HEK293T (cell line): ENCODE measurements at regions not wholly inside any gene's neighbourhood (a gene's known extent, or its start where the extent isn't known, plus 50 kb on each side); places are given as distances from the start of the nearest gene placed in this dataset.

Source experiments
- CTCF ChIA-PET: fragments of 350-600 bp; formaldehyde crosslinking; extraction: SDS; loops from one replicate; lab custom pipeline; 2021; ENCODE audit warnings: antibody characterized with exemption, inconsistent platforms; lab: Yijun Ruan, JAX
- POLR2A ChIA-PET: fragments of 350-600 bp; formaldehyde crosslinking; extraction: SDS; loops from one replicate; lab custom pipeline; 2020; ENCODE audit warnings: antibody characterized with exemption, inconsistent platforms; lab: Yijun Ruan, JAX
- DNase-seq: peaks from one replicate; pipeline ENCODE4 v3.0.0; 2012; ENCODE audit warnings: mixed read lengths; ENCODE audit errors: extremely low spot score
- ARNT ChIP-seq: fragments of 450-650 bp; IDR thresholded peaks from 2 replicates; pipeline ENCODE4 v1.6.1; 2017; ENCODE audit warnings: mild to moderate bottlenecking
- BHLHE40 ChIP-seq: fragments of 450-650 bp; IDR thresholded peaks from 2 replicates; pipeline ENCODE4 v1.6.1; 2016; ENCODE audit warnings: mild to moderate bottlenecking, moderate library complexity, borderline replicate concordance
- CTBP1 ChIP-seq: fragments of 450-650 bp; IDR thresholded peaks from 2 replicates; pipeline ENCODE4 v1.6.1; 2016; ENCODE audit warnings: borderline replicate concordance
- ELF4 ChIP-seq: fragments of 450-650 bp; IDR thresholded peaks from 2 replicates; pipeline ENCODE4 v1.6.1; 2017; ENCODE audit warnings: antibody characterized with exemption
- FOXA1 ChIP-seq: fragments of 450-650 bp; IDR thresholded peaks from 2 replicates; pipeline ENCODE4 v1.6.1; 2016; ENCODE audit warnings: mild to moderate bottlenecking
- FOXK2 ChIP-seq: fragments of 450-650 bp; IDR thresholded peaks from 2 replicates; pipeline ENCODE4 v1.6.1; 2016; ENCODE audit warnings: mild to moderate bottlenecking
- FOXM1 ChIP-seq: fragments of 450-650 bp; IDR thresholded peaks from 2 replicates; pipeline ENCODE4 v1.6.1; 2017; ENCODE audit warnings: mild to moderate bottlenecking, borderline replicate concordance
- HDGF ChIP-seq: fragments of 450-650 bp; IDR thresholded peaks from 2 replicates; pipeline ENCODE4 v1.6.1; 2017; ENCODE audit warnings: antibody characterized with exemption, borderline replicate concordance
- L3MBTL2 ChIP-seq: fragments of 450-650 bp; conservative IDR thresholded peaks from 2 replicates; pipeline ENCODE4 v1.6.1; 2016; ENCODE audit warnings: mild to moderate bottlenecking
- LEF1 ChIP-seq: fragments of 450-650 bp; IDR thresholded peaks from 2 replicates; pipeline ENCODE4 v1.6.1; 2017; ENCODE audit warnings: mild to moderate bottlenecking, borderline replicate concordance
- NFRKB ChIP-seq: fragments of 450-650 bp; IDR thresholded peaks from 2 replicates; pipeline ENCODE4 v1.6.1; 2016; ENCODE audit warnings: mild to moderate bottlenecking, moderate library complexity
- SP1 ChIP-seq: fragments of 450-650 bp; IDR thresholded peaks from 2 replicates; pipeline ENCODE4 v1.6.1; 2017
- SUZ12 ChIP-seq: fragments of 450-650 bp; IDR thresholded peaks from 2 replicates; pipeline ENCODE4 v1.6.1; 2016; ENCODE audit warnings: mild to moderate bottlenecking
- TARDBP ChIP-seq: fragments of 450-650 bp; IDR thresholded peaks from 2 replicates; pipeline ENCODE4 v1.6.1; 2016
- ZNF384 ChIP-seq: fragments of 450-650 bp; IDR thresholded peaks from 2 replicates; pipeline ENCODE4 v1.6.1; 2016
- TF ChIP-seq, protein P1 (sequence below): fragments of 450-650 bp; IDR thresholded peaks from 2 replicates; pipeline ENCODE4 v1.6.1; 2016

GRCh38 chr21:41585199-41585994 lies 77.4 kb upstream of the TMPRSS2 start:
- ChIA-PET POLR2A (no interaction called here), CTCF (no interaction called here)
- TF ChIP-seq ZNF384, result no peak
- no peak for TF ChIP-seq SP1
- no peak for TF ChIP-seq CTBP1
- no peak for TF ChIP-seq NFRKB
- no peak for TF ChIP-seq ELF4
- no peak for TF ChIP-seq ARNT
- TF ChIP-seq FOXK2, result no peak
- TF ChIP-seq LEF1, result no peak
- TF ChIP-seq, protein P1, sequence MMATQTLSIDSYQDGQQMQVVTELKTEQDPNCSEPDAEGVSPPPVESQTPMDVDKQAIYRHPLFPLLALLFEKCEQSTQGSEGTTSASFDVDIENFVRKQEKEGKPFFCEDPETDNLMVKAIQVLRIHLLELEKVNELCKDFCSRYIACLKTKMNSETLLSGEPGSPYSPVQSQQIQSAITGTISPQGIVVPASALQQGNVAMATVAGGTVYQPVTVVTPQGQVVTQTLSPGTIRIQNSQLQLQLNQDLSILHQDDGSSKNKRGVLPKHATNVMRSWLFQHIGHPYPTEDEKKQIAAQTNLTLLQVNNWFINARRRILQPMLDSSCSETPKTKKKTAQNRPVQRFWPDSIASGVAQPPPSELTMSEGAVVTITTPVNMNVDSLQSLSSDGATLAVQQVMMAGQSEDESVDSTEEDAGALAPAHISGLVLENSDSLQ, result no peak
- no peak for TF ChIP-seq FOXA1
- TF ChIP-seq FOXM1, result no peak
- TF ChIP-seq L3MBTL2, result no peak
- TF ChIP-seq BHLHE40, result no peak
- no peak for TF ChIP-seq SUZ12
- no peak for TF ChIP-seq HDGF
- no peak for TF ChIP-seq TARDBP
- DNase-seq, result no peak

GRCh38 chr21:41584603-41585176 lies 76.7 kb upstream of the TMPRSS2 start:
- ChIA-PET CTCF (no interaction called here), POLR2A (no interaction called here)
- no peak for TF ChIP-seq FOXM1
- no peak for TF ChIP-seq HDGF
- no peak for TF ChIP-seq CTBP1
- TF ChIP-seq SUZ12, result no peak
- no peak for TF ChIP-seq FOXA1
- TF ChIP-seq BHLHE40, result no peak
- TF ChIP-seq SP1, result no peak
- TF ChIP-seq ZNF384, result no peak
- TF ChIP-seq L3MBTL2, result no peak
- DNase-seq, result no peak

DNA sequence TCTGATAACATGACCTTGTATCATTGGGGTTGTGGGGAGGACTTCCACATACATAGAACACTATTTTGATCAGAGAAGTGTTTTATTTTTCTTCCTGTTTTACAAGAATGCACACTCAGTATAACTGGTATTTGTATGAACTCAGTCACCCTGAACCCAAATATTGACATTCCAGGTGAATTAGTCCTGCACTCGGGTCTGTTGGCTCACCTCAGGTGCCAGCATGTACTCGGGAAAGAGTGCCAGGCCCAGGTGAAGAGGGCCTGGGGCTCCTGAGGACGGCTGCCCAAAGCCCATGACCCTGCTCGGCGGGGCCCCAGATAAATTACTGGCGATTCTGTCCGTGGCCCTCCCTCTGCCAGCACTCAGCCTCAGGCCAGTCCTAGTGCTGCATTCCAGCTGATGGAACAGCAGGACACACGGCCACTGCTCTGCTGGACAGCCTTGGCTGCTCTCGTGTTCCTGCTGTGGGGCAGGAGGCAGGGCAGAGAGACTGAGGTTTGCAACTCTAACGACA lies 75.4 kb upstream of the TMPRSS2 start:
- TF ChIP-seq ELF4 (no peak), FOXA1 (no peak), LEF1 (no peak), HDGF (no peak), SUZ12 (no peak), TARDBP (no peak), CTBP1 (no peak), L3MBTL2 (no peak), ZNF384 (no peak), SP1 (no peak)
- no peak for DNase-seq
- CTCF ChIA-PET, result no interaction called here
- POLR2A ChIA-PET, result no interaction called here

DNA sequence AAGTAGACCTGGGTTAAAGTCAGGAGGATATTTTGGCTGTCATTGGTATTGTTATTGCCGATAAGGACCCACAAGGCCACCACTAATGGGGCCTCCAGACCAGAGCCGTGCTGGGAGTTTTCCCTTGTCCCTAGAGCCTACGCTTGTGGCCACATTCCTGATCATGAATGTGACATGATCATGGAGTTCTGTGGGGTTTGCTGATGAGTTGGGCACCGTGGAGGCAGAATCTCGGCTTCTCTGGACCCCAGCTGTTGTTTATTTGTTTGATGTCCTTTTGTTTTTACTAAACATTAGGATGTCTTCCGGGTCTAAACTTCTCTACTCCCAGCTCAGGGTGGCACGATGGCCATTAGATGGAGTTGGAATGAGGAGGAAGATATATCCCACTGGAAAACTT lies 74.9 kb upstream of the TMPRSS2 start:
- POLR2A ChIA-PET, result no interaction called here
- CTCF ChIA-PET, result no interaction called here

GRCh38 chr21:41582298-41582840 lies 74.4 kb upstream of the TMPRSS2 start:
- DNase-seq, result no peak
- ChIA-PET POLR2A (no interaction called here), CTCF (no interaction called here)
- TF ChIP-seq FOXM1, result no peak
- TF ChIP-seq ZNF384, result no peak
- TF ChIP-seq ELF4, result no peak

More for the DNA sequence above, 74.9 kb upstream of the TMPRSS2 start:
- DNase-seq, result no peak
- TF ChIP-seq FOXM1 (no peak), SUZ12 (no peak), CTBP1 (no peak), L3MBTL2 (no peak), ARNT (no peak), FOXA1 (no peak), ELF4 (no peak), SP1 (no peak), HDGF (no peak), ZNF384 (no peak), FOXK2 (no peak), BHLHE40 (no peak), LEF1 (no peak), NFRKB (no peak), TARDBP (no peak)
- TF ChIP-seq, protein P1, result no peak

DNA sequence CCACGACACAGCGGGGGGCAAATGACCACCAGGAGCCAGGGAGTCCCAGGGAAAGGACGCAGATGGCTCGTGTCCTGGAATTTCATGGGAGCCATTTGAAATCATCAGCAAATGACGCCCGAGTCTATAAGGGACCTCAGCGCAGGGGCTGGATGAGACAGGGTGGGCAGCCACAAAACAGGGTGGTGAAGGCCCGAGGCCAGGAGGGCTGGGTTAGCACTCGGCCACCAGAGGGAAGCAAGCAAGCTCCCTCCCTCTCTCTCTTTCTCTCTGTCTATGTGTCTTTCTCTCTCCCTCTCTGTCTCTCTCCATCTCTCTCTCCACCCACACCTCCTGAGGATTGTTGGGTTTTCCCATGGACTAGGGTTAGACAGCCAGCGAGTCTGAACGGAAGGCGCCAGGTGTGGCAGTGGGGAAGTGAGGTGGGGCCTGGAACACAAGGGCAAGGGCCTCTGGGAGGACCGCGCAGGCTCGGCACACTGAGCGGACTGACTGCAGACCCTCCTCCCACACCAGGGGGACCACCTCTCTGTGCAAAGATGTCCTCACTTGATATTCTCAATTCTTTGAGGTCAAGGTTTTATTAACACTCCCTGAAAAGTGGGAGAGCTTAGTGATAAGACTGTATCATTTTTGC lies 73.8 kb upstream of the TMPRSS2 start:
- ChIA-PET CTCF (no interaction called here), POLR2A (no interaction called here)
- TF ChIP-seq ELF4 (no peak), L3MBTL2 (no peak), HDGF (no peak), ZNF384 (no peak), FOXA1 (no peak), TARDBP (no peak), FOXK2 (no peak), SUZ12 (no peak), SP1 (no peak), BHLHE40 (no peak)
- TF ChIP-seq, protein P1, result no peak
- DNase-seq, result no peak
